ENCODE measurements at regions not wholly inside any gene's neighbourhood (a gene's known extent, or its start where the extent isn't known, plus 50 kb on each side); places are given as distances from the start of the nearest gene placed in this dataset.

- intact Hi-C loops (cut with DNase I): no loop called here
- Histone ChIP-seq H3K27ac (ENCODE audit: low read depth in 2 of 2, low read length in 2 of 2) (no peak overlapping the region), H3K36me3 (ENCODE audit: control insufficient read depth in 2 of 3, insufficient read depth in 3 of 3, low read length in 3 of 3) (no peaks in the 10 kb centered on the region), H3K4me1 (ENCODE audit: control insufficient read depth in 2 of 3, insufficient read depth in 2 of 3, low read depth in 1 of 3, low read length in 3 of 3) (no peaks in the 10 kb centered on the region), H3K9ac (ENCODE audit: low read length in 3 of 3) (no peak overlapping the region), H3K4me3 (ENCODE audit: low read length in 3 of 3) (no peak overlapping the region), H3K9me3 (ENCODE audit: control insufficient read depth in 2 of 3, insufficient read depth in 1 of 3, low read length in 3 of 3) (no peaks in the 10 kb centered on the region), H3K27me3 (ENCODE audit: control insufficient read depth, insufficient read depth, low read length) (peaks cover 5% of the 10 kb centered on the region)
- DNase-seq (no peak), FAIRE-seq (no peak)
- no peak for TF ChIP-seq CTCF (IDR thresholded peaks at IDR 0.05; ENCODE audit: borderline replicate concordance, extremely low read depth, insufficient read depth)
Measured at GRCh38 chr4:110967936-110968335, 345.1 kb upstream of the PITX2 start.

- no peak for TF ChIP-seq CTCF (IDR thresholded peaks at IDR 0.05; ENCODE audit: borderline replicate concordance, extremely low read depth, insufficient read depth)
- H3K9me3 ChIP-seq (ENCODE audit: control insufficient read depth in 2 of 3, insufficient read depth in 1 of 3, low read length in 3 of 3): no peaks in the 10 kb centered on the region
- no peaks in the 10 kb centered on the region for H3K27me3 ChIP-seq (ENCODE audit: control insufficient read depth, insufficient read depth, low read length)
- no peaks in the 10 kb centered on the region for H3K4me1 ChIP-seq (ENCODE audit: control insufficient read depth in 2 of 3, insufficient read depth in 2 of 3, low read depth in 1 of 3, low read length in 3 of 3)
- no peak overlapping the region for H3K9ac ChIP-seq (ENCODE audit: low read length in 3 of 3)
- intact Hi-C loops (cut with DNase I): no loop called here
- H3K4me3 ChIP-seq (ENCODE audit: low read length in 3 of 3): no peak overlapping the region
- no peaks in the 10 kb centered on the region for H3K36me3 ChIP-seq (ENCODE audit: control insufficient read depth in 2 of 3, insufficient read depth in 3 of 3, low read length in 3 of 3)
- H3K27ac ChIP-seq (ENCODE audit: low read depth in 2 of 2, low read length in 2 of 2): no peak overlapping the region
- FAIRE-seq (no peak), DNase-seq (peak in 3 of 5 donors; percentile 10 to 31 (median 29))
Measured at GRCh38 chr4:110970642-110971041, 347.8 kb upstream of the PITX2 start.

- TF ChIP-seq CTCF (IDR thresholded peaks at IDR 0.05; ENCODE audit: borderline replicate concordance, extremely low read depth, insufficient read depth): no peak
- Histone ChIP-seq H3K9ac (ENCODE audit: low read length in 3 of 3) (no peak overlapping the region), H3K36me3 (ENCODE audit: control insufficient read depth in 2 of 3, insufficient read depth in 3 of 3, low read length in 3 of 3) (no peaks in the 10 kb centered on the region), H3K4me3 (ENCODE audit: low read length in 3 of 3) (no peak overlapping the region), H3K4me1 (ENCODE audit: control insufficient read depth in 2 of 3, insufficient read depth in 2 of 3, low read depth in 1 of 3, low read length in 3 of 3) (no peaks in the 10 kb centered on the region), H3K27ac (ENCODE audit: low read depth in 2 of 2, low read length in 2 of 2) (no peak overlapping the region), H3K27me3 (ENCODE audit: control insufficient read depth, insufficient read depth, low read length) (no peaks in the 10 kb centered on the region), H3K9me3 (ENCODE audit: control insufficient read depth in 2 of 3, insufficient read depth in 1 of 3, low read length in 3 of 3) (no peaks in the 10 kb centered on the region)
- intact Hi-C loops (cut with DNase I): no loop called here
- no peak for DNase-seq
- no peak for FAIRE-seq
Measured at GRCh38 chr4:110975338-110975737, 352.5 kb upstream of the PITX2 start.

- DNase-seq: no peak
- no peak for TF ChIP-seq CTCF (IDR thresholded peaks at IDR 0.05; ENCODE audit: borderline replicate concordance, extremely low read depth, insufficient read depth)
- H3K4me1 ChIP-seq (ENCODE audit: control insufficient read depth in 2 of 3, insufficient read depth in 2 of 3, low read depth in 1 of 3, low read length in 3 of 3): no peaks in the 10 kb centered on the region
- no peak overlapping the region for H3K27ac ChIP-seq (ENCODE audit: low read depth in 2 of 2, low read length in 2 of 2)
- no peak for FAIRE-seq
- intact Hi-C loops (cut with DNase I): no loop called here
- H3K4me3 ChIP-seq (ENCODE audit: low read length in 3 of 3): no peak overlapping the region
- H3K9ac ChIP-seq (ENCODE audit: low read length in 3 of 3): no peak overlapping the region
- H3K27me3 ChIP-seq (ENCODE audit: control insufficient read depth, insufficient read depth, low read length): no peaks in the 10 kb centered on the region
- H3K36me3 ChIP-seq (ENCODE audit: control insufficient read depth in 2 of 3, insufficient read depth in 3 of 3, low read length in 3 of 3): no peaks in the 10 kb centered on the region
- no peaks in the 10 kb centered on the region for H3K9me3 ChIP-seq (ENCODE audit: control insufficient read depth in 2 of 3, insufficient read depth in 1 of 3, low read length in 3 of 3)
Measured at GRCh38 chr4:110977554-110977953, 354.7 kb upstream of the PITX2 start.
